Colonic mucosa (tissue), 4 donors: ENCODE measurements at regions not wholly inside any gene's neighbourhood (a gene's known extent, or its start where the extent isn't known, plus 50 kb on each side); places are given as distances from the start of the nearest gene placed in this dataset.

Source experiments
- DNase-seq: peaks from one replicate; pipeline ENCODE4 v3.0.0-alpha.2; 2020
- H3K27ac ChIP-seq: fragments of 200-600 bp; one replicate; pipeline ENCODE4 v1.8.0; 2021
- H3K27me3 ChIP-seq: fragments of 200-600 bp; one replicate; pipeline ENCODE4 v1.8.0; 2021
- H3K36me3 ChIP-seq: fragments of 200-600 bp; one replicate; pipeline ENCODE4 v1.8.0; 2021
- H3K4me1 ChIP-seq: fragments of 200-600 bp; one replicate; pipeline ENCODE4 v1.8.0; 2021; ENCODE audit warnings: mild to moderate bottlenecking
- H3K4me3 ChIP-seq: fragments of 200-600 bp; one replicate; pipeline ENCODE4 v1.8.0; 2021
- H3K9ac ChIP-seq, 2 donors: one replicate each; pipeline ENCODE4 v1.7.0; 2013; ENCODE audit warnings: control low read depth in 2 of 2, low read depth in 2 of 2, low read length in 2 of 2
- H3K9me3 ChIP-seq: fragments of 200-600 bp; one replicate; pipeline ENCODE4 v1.8.0; 2021
- intact Hi-C: fragments of 100-400 bp; cut with DNase I; formaldehyde crosslinking; loops from one replicate; pipeline ENCODE4 v1.14.1; 2022
- TF ChIP-seq, protein P1 (sequence below): fragments of 200-600 bp; IDR thresholded peaks from one replicate; pipeline ENCODE4 v1.8.0; 2022; ENCODE audit warnings: antibody characterized with exemption, mild to moderate bottlenecking
- donor health status: healthy.
- donor health status: DM: no; HTN: no; CAD: no.
- donor health status: DM: no; HTN: no; CAD: no.

DNA sequence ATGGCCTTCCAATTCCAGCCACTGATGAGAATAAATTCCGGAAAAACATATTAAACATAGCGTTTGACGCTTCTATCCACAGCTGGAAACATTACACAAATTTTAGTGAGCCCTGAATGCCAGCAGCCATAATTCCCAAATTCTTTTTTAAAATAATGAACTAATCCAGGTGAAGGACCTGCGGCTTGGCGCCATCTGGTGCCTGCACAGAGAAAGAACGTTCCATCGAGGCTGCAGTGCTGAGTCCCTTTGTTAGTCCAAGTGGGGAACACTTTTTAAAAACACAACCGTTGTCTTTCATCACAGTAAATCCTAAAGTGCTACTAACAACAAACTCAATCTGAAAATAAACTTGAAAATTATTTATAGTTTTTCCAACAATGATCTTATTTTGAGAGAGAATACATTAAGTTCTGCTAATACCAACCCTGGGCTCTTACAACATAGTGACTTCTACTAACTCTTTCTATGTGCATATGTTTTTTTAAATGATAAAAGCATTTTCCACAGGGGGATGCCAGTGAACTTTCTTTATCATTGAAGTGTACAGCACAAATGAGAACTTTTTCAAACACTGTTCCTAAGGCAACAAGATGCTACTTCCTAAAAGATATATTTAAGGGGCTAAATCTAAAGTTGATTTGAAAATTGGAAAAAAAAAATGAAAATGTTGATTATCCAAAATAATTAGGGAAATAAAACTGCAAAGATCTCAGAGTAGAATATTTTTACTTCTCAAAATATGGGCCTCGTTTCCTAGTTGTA lies 166.9 kb upstream of the RNF32 start:
- Histone ChIP-seq H3K27me3 (no peaks in the 10 kb centered on the region), H3K27ac (no peak overlapping the region), H3K36me3 (no peaks in the 10 kb centered on the region), H3K9me3 (no peaks in the 10 kb centered on the region), H3K9ac (no peak overlapping the region), H3K4me1 (no peaks in the 10 kb centered on the region), H3K4me3 (no peak overlapping the region)
- TF ChIP-seq, protein P1, sequence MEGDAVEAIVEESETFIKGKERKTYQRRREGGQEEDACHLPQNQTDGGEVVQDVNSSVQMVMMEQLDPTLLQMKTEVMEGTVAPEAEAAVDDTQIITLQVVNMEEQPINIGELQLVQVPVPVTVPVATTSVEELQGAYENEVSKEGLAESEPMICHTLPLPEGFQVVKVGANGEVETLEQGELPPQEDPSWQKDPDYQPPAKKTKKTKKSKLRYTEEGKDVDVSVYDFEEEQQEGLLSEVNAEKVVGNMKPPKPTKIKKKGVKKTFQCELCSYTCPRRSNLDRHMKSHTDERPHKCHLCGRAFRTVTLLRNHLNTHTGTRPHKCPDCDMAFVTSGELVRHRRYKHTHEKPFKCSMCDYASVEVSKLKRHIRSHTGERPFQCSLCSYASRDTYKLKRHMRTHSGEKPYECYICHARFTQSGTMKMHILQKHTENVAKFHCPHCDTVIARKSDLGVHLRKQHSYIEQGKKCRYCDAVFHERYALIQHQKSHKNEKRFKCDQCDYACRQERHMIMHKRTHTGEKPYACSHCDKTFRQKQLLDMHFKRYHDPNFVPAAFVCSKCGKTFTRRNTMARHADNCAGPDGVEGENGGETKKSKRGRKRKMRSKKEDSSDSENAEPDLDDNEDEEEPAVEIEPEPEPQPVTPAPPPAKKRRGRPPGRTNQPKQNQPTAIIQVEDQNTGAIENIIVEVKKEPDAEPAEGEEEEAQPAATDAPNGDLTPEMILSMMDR: peak; percentile 53
- peak; percentile 30 for DNase-seq
- intact Hi-C loops: loop anchor here (5.0 kb wide), 2 partner anchors 661 to 676 kb away; partner anchors contain the start of gene SHH

DNA sequence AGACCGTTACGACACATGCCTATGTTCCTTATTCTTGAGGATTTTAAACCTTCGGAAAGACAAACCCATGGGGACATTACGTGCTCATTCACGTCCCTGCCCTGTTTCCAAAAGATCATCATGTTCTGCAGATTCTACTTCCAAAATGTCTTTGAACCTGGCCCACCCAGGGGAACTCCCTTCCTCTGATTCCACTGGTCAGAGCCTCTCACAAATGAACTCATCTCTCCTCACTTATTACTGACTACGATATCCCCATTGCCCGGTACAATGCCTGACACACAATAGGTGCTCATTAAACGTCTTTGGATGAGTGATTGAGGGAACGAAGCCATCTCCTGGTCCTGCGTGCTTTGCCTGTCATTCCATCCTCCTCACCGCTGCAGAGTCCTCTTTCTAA lies 168.3 kb upstream of the RNF32 start:
- Histone ChIP-seq H3K4me3 (no peak overlapping the region), H3K27ac (no peak overlapping the region), H3K27me3 (no peaks in the 10 kb centered on the region), H3K9ac (no peak overlapping the region), H3K9me3 (no peaks in the 10 kb centered on the region), H3K36me3 (no peaks in the 10 kb centered on the region), H3K4me1 (no peaks in the 10 kb centered on the region)
- TF ChIP-seq, protein P1: no peak
- no peak for DNase-seq
- intact Hi-C loops: loop anchor here (5.0 kb wide), 2 partner anchors 660 to 675 kb away; partner anchors contain the start of gene SHH

DNA sequence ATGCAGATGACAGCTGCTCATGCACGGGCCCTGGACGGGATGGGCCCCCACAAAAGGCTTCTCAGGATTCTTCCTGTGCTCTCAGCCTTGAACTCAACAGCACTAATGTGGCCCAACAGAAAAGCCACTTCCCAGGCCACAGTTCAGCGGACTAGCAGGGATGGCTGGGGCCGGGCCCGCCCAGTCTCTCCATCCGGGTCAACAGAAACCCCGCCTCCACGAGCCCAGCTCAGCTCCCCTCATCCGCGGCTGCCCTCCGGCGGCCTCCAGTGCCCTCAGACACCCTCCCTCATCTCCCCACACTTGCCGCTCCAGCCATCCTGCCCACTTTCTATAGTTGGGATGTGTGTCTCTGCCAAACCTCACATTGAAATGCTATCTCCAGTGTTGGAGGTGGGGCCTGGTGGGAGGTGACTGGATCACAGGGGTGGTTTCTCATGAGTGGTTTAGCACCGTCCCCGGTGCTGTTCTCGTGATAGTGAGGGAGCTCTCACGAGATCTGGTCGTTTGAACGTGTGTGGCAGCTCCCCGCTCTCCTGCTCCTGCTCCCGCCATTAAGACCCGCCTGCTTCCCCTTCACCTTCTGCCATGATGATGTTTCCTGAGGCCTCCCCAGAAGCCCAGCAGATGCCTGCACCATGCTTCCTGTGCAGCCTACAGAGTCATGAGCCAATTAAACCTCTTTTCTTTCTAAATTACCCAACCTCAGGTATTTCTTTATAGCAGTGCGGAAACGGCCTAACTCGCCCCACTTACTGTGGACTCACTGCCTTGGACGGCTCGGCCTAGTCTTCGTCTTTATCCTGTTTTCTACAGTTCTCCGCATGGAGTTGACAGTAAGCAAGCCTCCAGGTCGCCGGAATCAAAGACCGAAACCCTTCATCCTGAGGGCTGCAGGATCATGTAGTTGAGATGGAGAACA lies 169.9 kb upstream of the RNF32 start:
- Histone ChIP-seq H3K9me3 (no peaks in the 10 kb centered on the region), H3K4me1 (no peaks in the 10 kb centered on the region), H3K27ac (no peak overlapping the region), H3K36me3 (no peaks in the 10 kb centered on the region), H3K27me3 (no peaks in the 10 kb centered on the region), H3K9ac (no peak overlapping the region), H3K4me3 (no peak overlapping the region)
- intact Hi-C loops: loop anchor here (5.0 kb wide), 2 partner anchors 658 to 673 kb away; partner anchors contain the start of gene SHH
- TF ChIP-seq, protein P1: no peak
- DNase-seq: no peak

DNA sequence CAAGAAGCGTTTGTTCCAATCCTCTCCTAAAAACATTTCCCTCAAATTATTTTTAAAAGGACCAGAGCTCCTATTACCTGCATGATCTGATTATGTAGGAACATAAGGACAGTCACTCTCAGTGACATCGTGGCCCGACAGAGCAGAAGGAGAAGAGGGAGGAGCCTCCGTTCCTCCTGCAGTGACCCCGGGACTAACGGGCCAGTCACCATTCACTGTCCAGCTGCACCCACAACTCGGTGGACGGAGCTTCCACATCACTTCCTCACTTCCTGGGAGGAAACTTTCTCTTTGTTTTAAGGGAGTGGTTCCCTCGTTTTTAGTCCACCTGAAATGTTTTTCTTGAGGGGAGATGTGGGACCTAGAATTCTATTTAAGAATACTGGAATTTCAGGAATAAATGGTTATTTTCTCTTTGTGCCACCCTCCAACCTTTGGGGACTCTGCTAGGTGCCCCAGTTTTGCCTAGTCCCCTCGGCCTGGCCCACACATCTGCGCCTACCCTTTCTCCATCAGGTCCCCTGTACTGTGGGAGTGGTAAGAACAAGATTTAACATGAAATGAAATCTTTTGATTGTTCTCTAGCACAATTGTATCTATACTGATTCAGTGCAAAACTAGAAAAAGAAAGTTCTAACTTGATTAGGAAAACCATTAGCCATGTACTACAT lies 173.5 kb upstream of the RNF32 start:
- TF ChIP-seq, protein P1: no peak
- H3K36me3 ChIP-seq: no peaks in the 10 kb centered on the region

DNA sequence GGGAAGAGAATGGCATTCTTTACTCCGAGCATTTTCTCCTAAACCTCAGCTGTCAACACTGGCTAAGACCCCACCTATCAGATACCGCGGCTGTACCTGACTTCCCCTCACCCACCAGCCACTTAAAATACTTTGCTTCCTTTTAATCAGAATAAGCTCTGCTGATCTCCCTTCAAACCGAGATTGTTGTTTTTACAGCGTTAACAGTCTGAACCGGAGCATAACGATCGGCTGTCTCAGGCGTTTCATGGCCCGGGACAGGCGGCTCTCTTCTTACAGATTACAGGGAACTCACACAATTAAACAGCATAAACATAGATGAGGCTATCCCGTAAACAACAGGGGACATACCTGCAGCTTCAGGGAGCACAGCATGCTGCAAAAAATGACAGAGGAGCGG lies 174.3 kb upstream of the RNF32 start:
- Histone ChIP-seq H3K4me3 (no peak overlapping the region), H3K27me3 (no peaks in the 10 kb centered on the region), H3K9me3 (no peaks in the 10 kb centered on the region), H3K4me1 (no peaks in the 10 kb centered on the region), H3K36me3 (no peaks in the 10 kb centered on the region), H3K27ac (no peak overlapping the region), H3K9ac (no peak overlapping the region)
- intact Hi-C loops: no loop called here
- TF ChIP-seq, protein P1: no peak
- no peak for DNase-seq

More for the DNA sequence above, 173.5 kb upstream of the RNF32 start:
- H3K4me1 ChIP-seq: no peaks in the 10 kb centered on the region
- no peak overlapping the region for H3K9ac ChIP-seq
- H3K4me3 ChIP-seq: no peak overlapping the region
- intact Hi-C loops: no loop called here
- no peaks in the 10 kb centered on the region for H3K27me3 ChIP-seq
- no peaks in the 10 kb centered on the region for H3K9me3 ChIP-seq
- no peak for DNase-seq
- H3K27ac ChIP-seq: no peak overlapping the region
